ENCODE measurements at regions not wholly inside any gene's neighbourhood (a gene's known extent, or its start where the extent isn't known, plus 50 kb on each side); places are given as distances from the start of the nearest gene placed in this dataset.
"Not testable (repeated sequence)": the region's sequence is repeated elsewhere in the genome, so short reads cannot be mapped to it uniquely, and the experiment has no call there.

GRCh38 chr10:4241724-4242345 is 456.8 kb upstream of the KLF6 start:
- in situ Hi-C loops (cut with HindIII; ENCODE audit: low pct_unique_long_range_greater_than_20kb, low sequenced_read_pairs): no loop called here
- DNase-seq (ENCODE audit: low read depth): peak; percentile 6

DNA sequence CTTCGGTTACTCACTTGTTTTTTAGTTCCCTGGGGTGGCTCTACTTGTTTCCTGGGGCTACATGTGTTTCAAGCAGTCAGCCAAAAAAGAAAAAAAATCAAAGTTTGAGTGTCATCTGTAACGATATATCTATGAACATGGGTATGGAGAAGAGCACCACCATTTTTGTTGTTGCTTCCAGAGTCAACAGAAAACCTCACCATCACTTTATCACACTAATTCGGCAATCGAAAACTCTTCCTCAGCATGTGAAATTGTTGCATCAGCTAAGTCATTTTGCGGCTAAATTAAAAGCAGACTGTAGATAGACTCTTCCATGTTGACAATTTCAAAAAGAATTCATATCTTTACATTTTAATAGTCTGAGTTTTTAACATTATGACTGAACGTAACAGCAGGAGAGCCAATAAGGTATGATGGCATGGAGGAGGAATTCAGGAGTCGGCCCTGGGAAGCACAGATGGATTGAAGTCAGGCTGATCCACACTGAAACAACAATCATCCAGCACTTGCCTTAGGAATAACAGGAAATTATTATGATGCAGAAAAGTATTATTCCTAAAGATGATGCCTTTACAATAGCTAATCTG is 455.7 kb upstream of the KLF6 start:
- in situ Hi-C loops (cut with HindIII; ENCODE audit: low pct_unique_long_range_greater_than_20kb, low sequenced_read_pairs): no loop called here
- DNase-seq (ENCODE audit: low read depth): no peak

DNA sequence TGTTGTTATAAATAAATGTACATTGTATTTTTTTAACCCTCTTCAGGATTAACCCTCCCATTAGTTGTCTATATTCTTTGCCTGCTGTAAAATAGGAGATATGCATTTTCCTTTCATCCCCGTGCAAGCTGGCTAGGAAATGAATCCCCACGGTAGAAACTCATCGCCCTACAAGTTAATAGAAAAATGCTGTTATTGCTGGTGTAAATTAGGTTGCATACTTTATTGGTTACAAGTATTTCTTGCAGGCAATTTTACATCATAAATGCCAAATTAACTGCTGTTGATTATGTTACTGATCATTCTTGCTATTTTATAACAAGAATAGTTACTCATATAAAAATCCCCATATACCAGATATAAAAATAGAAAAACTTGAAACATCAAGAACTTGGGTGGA is 454.2 kb upstream of the KLF6 start:
- no peak for DNase-seq (ENCODE audit: low read depth)
- in situ Hi-C loops (cut with HindIII; ENCODE audit: low pct_unique_long_range_greater_than_20kb, low sequenced_read_pairs): no loop called here

- DNase-seq (ENCODE audit: low read depth); in situ Hi-C loops (cut with HindIII; ENCODE audit: low pct_unique_long_range_greater_than_20kb, low sequenced_read_pairs): not testable (repeated sequence)
Observed at GRCh38 chr10:4236905-4237304, 451.9 kb upstream of the KLF6 start.

GRCh38 chr10:4234661-4235060 is 449.7 kb upstream of the KLF6 start:
- in situ Hi-C loops (cut with HindIII; ENCODE audit: low pct_unique_long_range_greater_than_20kb, low sequenced_read_pairs): no loop called here
- DNase-seq (ENCODE audit: low read depth): no peak

- in situ Hi-C loops (cut with HindIII; ENCODE audit: low pct_unique_long_range_greater_than_20kb, low sequenced_read_pairs): no loop called here
- no peak for DNase-seq (ENCODE audit: low read depth)
Observed at GRCh38 chr10:4231439-4231838, 446.4 kb upstream of the KLF6 start.

DNA sequence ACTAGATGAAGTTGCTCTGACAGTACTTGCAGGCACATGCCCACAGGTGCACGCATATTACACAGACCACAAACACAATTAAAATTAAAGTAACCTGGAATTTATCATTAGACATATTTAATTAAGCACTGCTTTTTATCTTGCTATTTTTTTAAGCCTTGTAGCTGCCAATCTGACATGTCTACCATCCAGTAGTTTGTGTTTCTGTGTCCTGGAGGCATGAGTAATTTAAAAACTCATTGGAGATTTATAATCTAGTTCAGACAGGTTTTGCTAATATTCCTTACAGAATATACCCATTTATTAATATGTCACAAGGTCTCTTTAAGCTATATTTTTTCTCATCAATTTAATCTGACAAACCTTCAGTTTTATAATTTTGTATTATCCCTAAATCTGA is 445.0 kb upstream of the KLF6 start:
- in situ Hi-C loops (cut with HindIII; ENCODE audit: low pct_unique_long_range_greater_than_20kb, low sequenced_read_pairs): no loop called here
- no peak for DNase-seq (ENCODE audit: low read depth)

- in situ Hi-C loops (cut with HindIII; ENCODE audit: low pct_unique_long_range_greater_than_20kb, low sequenced_read_pairs): no loop called here
- DNase-seq (ENCODE audit: low read depth): no peak
Observed at GRCh38 chr10:4229106-4229505, 444.1 kb upstream of the KLF6 start.

DNA sequence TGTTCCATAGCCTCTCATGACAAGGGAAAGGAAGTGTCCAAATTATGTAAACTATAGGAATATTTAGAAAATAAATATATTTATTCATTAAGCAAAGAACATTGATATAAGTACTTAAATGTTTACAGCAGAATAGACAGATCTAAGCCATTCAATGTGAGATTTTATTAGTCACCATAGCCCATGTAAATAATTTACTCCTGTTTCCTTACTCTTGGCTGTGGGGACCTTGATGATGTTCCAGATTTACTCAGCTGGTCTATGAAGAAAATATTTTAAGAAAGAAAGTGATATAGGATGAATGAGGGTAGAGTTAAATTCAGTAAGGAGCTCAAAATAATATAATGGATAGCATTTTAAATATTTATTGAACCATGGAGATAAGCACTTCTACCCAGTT is 442.6 kb upstream of the KLF6 start:
- in situ Hi-C loops (cut with HindIII; ENCODE audit: low pct_unique_long_range_greater_than_20kb, low sequenced_read_pairs): no loop called here

GRCh38 chr10:4226941-4227540 is 442.0 kb upstream of the KLF6 start:
- in situ Hi-C loops (cut with HindIII; ENCODE audit: low pct_unique_long_range_greater_than_20kb, low sequenced_read_pairs): no loop called here

More for the DNA sequence above, 442.6 kb upstream of the KLF6 start:
- DNase-seq (ENCODE audit: low read depth): no peak

GRCh38 chr10:4224178-4224577 is 439.2 kb upstream of the KLF6 start:
- DNase-seq (ENCODE audit: low read depth): no peak
- in situ Hi-C loops (cut with HindIII; ENCODE audit: low pct_unique_long_range_greater_than_20kb, low sequenced_read_pairs): no loop called here

More at GRCh38 chr10:4226941-4227540, 442.0 kb upstream of the KLF6 start:
- no peak for DNase-seq (ENCODE audit: low read depth)

GRCh38 chr10:4221310-4221709 is 436.3 kb upstream of the KLF6 start:
- in situ Hi-C loops (cut with HindIII; ENCODE audit: low pct_unique_long_range_greater_than_20kb, low sequenced_read_pairs); DNase-seq (ENCODE audit: low read depth): not testable (repeated sequence)

DNA sequence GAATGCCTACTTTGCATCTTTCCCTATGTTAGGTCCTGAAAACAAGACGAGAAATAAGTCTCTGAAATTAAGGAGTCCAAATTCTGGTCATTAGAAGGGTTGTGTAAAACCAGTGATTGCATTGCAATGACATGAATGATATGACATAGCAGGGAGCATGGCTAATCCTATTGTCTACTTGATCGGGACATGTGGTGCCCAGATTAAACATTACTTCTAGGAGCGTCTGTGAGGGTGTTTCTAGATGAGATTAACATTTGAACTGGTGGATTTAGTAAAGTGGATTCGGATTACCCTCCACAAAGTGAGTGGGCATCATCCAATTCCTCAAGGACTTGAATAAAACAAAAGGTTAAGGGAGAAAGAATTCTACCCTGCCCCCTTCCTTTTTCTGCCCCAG is 434.9 kb upstream of the KLF6 start:
- in situ Hi-C loops (cut with HindIII; ENCODE audit: low pct_unique_long_range_greater_than_20kb, low sequenced_read_pairs): no loop called here
- DNase-seq (ENCODE audit: low read depth): no peak

DNA sequence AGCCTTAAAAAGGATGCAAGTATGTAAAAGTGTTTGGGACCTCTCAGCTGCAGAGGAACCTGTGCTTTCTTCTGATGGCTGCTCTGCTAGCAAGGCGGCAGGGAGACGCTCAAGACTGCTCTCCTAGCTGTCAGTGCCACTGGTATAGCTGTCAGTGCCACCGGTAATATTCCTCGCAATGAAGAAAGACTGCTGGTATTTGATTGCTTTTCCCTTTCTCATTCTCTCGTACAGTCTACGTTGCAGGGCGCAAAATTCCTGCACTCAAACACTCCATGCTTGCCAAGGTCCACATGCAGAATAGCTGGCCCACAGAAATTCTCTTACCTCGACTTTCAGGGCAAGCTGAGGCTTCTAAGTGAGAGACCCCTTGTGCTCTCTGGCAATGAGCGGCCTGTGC is 432.6 kb upstream of the KLF6 start:
- no peak for DNase-seq (ENCODE audit: low read depth)
- in situ Hi-C loops (cut with HindIII; ENCODE audit: low pct_unique_long_range_greater_than_20kb, low sequenced_read_pairs): no loop called here

DNA sequence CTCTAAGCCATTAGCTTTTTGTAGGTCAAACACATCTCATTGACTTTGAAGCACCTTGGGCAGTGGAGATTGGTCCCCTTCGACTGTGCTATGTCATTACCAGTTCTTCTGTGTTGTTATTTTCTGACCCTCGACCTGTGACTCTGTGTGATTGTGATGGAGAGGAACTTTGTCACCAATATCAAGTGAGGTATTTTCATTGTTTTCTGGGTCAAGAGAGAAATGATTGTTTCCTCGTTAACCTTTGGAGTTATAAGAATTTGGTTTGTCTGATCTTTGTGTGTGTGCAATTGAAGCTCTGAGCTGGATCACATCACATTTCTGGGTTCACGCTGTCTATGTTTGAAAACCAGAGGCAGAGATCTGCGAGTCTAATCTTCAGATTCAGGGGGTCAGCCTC is 432.2 kb upstream of the KLF6 start:
- no peak for DNase-seq (ENCODE audit: low read depth)
- in situ Hi-C loops (cut with HindIII; ENCODE audit: low pct_unique_long_range_greater_than_20kb, low sequenced_read_pairs): no loop called here

- in situ Hi-C loops (cut with HindIII; ENCODE audit: low pct_unique_long_range_greater_than_20kb, low sequenced_read_pairs): no loop called here
- no peak for DNase-seq (ENCODE audit: low read depth)
Observed at GRCh38 chr10:4216726-4217125, 431.7 kb upstream of the KLF6 start.

DNA sequence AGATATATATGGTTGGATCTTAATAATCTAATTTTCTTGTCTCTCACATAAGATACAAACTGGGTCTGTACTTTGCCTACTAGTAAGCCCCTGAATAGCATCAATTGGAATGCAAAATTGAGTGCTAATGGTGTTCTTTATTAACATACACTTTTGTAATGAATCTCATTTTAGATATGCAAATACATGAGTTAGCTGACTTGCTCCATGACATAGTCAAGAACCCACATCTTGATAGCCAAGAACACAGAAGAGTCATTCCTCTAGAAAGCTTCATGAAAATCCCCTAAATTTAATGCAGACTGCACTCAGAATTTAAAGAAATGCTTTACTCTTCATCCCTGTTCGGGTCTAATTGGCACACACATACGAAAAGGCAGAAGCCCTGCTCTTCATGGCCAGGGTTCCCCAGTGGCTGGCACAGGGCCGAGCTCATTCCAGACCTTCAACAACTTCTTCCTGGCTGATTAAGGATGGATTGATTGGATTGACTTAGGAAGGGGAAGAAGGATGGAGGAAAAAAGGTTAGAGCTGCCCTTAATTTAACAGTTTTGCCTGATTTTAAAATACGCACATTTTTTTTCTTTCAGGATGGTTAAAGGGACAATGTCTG is 431.1 kb upstream of the KLF6 start:
- in situ Hi-C loops (cut with HindIII; ENCODE audit: low pct_unique_long_range_greater_than_20kb, low sequenced_read_pairs): no loop called here
- DNase-seq (ENCODE audit: low read depth): no peak

- no peak for DNase-seq (ENCODE audit: low read depth)
- in situ Hi-C loops (cut with HindIII; ENCODE audit: low pct_unique_long_range_greater_than_20kb, low sequenced_read_pairs): no loop called here
Observed at GRCh38 chr10:4215485-4215884, 430.5 kb upstream of the KLF6 start.

DNA sequence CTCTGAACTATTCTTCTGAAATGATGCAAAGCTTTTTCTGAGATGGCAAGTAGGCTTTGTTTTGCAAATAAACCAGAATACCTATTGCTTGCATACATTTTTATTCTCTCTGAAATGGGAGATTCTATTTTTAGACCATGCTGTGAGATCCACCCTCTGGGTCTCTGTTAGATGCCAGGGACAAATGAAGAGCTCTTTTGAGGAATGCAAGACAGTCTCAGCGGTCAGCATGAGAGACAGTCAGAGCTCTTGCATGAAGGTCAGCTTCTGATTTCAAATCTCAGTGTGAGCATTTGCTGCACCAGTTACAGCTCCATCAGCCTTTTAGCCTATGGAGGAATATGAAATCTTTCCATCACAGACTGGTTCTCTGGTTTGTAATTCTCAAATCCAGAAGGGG is 429.9 kb upstream of the KLF6 start:
- in situ Hi-C loops (cut with HindIII; ENCODE audit: low pct_unique_long_range_greater_than_20kb, low sequenced_read_pairs): no loop called here
- no peak for DNase-seq (ENCODE audit: low read depth)

- no peak for DNase-seq (ENCODE audit: low read depth)
- in situ Hi-C loops (cut with HindIII; ENCODE audit: low pct_unique_long_range_greater_than_20kb, low sequenced_read_pairs): no loop called here
Observed at GRCh38 chr10:4213441-4213840, 428.4 kb upstream of the KLF6 start.

All from Caki2 (cell line).